Esophagus muscularis mucosa (tissue), 4 donors: ENCODE measurements at regions not wholly inside any gene's neighbourhood (a gene's known extent, or its start where the extent isn't known, plus 50 kb on each side); places are given as distances from the start of the nearest gene placed in this dataset.

Experiments
- EP300 ChIP-seq: sonication (generic); formaldehyde crosslinking; IDR thresholded peaks from one replicate; pipeline ENCODE4 v1.6.1; 2017; ENCODE audit warnings: antibody characterized with exemption
- POLR2A ChIP-seq: fragments of 450-650 bp; IDR thresholded peaks from one replicate; pipeline ENCODE4 v1.6.1; 2017; ENCODE audit warnings: antibody characterized with exemption, moderate library complexity, mild to moderate bottlenecking, low read depth
- POLR2AphosphoS5 ChIP-seq, 2 donors: sonication (generic); formaldehyde crosslinking; IDR thresholded peaks; one replicate each; pipeline ENCODE4 v1.6.1; 2017; ENCODE audit warnings: antibody characterized with exemption in 2 of 2
- TF ChIP-seq, protein P1 (sequence below), 3 experiments: fragments of 200-600 bp in 2 of 3; fragments of 450-650 bp in 1 of 3; sonication (generic) in 2 of 3; IDR thresholded peaks; one replicate each; pipeline ENCODE4 v1.5.1; 2017 to 2019; ENCODE audit warnings: antibody characterized with exemption in 3 of 3, mild to moderate bottlenecking in 2 of 3, moderate library complexity in 1 of 3

DNA sequence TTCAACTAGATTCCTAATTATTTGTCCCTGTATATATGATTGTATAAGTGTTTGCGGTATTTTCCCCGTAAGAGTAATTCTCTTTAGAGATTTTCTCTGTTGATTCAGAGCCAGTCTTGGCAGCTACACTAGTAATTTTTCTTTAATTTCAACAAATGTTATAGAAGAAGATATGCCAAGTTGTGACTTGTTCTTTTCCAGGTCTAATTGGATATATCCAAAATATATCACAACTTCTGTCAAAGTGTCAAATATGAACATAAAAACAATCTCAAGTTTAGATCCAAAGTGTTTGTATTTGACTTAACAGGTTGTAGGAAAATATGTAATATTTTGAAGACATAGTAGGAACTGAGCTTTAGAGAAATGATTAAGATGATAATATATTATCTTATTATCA, 733.9 kb upstream of the SLITRK5 start:
- TF ChIP-seq, protein P1, sequence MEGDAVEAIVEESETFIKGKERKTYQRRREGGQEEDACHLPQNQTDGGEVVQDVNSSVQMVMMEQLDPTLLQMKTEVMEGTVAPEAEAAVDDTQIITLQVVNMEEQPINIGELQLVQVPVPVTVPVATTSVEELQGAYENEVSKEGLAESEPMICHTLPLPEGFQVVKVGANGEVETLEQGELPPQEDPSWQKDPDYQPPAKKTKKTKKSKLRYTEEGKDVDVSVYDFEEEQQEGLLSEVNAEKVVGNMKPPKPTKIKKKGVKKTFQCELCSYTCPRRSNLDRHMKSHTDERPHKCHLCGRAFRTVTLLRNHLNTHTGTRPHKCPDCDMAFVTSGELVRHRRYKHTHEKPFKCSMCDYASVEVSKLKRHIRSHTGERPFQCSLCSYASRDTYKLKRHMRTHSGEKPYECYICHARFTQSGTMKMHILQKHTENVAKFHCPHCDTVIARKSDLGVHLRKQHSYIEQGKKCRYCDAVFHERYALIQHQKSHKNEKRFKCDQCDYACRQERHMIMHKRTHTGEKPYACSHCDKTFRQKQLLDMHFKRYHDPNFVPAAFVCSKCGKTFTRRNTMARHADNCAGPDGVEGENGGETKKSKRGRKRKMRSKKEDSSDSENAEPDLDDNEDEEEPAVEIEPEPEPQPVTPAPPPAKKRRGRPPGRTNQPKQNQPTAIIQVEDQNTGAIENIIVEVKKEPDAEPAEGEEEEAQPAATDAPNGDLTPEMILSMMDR (IDR thresholded peaks at IDR 0.05) = no peak
- TF ChIP-seq EP300 = no peak
- TF ChIP-seq POLR2A = no peak
- no peak for TF ChIP-seq POLR2AphosphoS5 (IDR thresholded peaks at IDR 0.05)
